Endothelial cell (in vitro differentiated cells): ENCODE measurements at regions not wholly inside any gene's neighbourhood (a gene's known extent, or its start where the extent isn't known, plus 50 kb on each side); places are given as distances from the start of the nearest gene placed in this dataset.

Experiments used
- DNase-seq: peaks from one replicate; pipeline ENCODE4 v3.0.0; 2021; ENCODE audit warnings: low spot score
- H3K27ac Mint-ChIP-seq: one replicate; pipeline ENCODE4 v1.8.0; 2021; ENCODE audit warnings: mixed read lengths, inconsistent platforms; ENCODE audit not compliant: unreplicated experiment
- H3K27me3 Mint-ChIP-seq: one replicate; pipeline ENCODE4 v1.8.0; 2021; ENCODE audit warnings: mild to moderate bottlenecking, moderate library complexity, mixed read lengths, inconsistent platforms; ENCODE audit not compliant: unreplicated experiment
- H3K36me3 Mint-ChIP-seq: one replicate; pipeline ENCODE4 v1.8.0; 2021; ENCODE audit warnings: mild to moderate bottlenecking, low read depth, mixed read lengths, inconsistent platforms; ENCODE audit not compliant: unreplicated experiment
- H3K4me1 Mint-ChIP-seq: one replicate; pipeline ENCODE4 v1.8.0; 2021; ENCODE audit warnings: mild to moderate bottlenecking, mixed read lengths, inconsistent platforms; ENCODE audit not compliant: unreplicated experiment
- H3K4me3 Mint-ChIP-seq: one replicate; pipeline ENCODE4 v1.8.0; 2021; ENCODE audit warnings: mild to moderate bottlenecking, mixed read lengths, inconsistent platforms; ENCODE audit not compliant: unreplicated experiment
- H3K9me3 Mint-ChIP-seq: one replicate; pipeline ENCODE4 v1.8.0; 2021; ENCODE audit warnings: mixed read lengths, inconsistent platforms; ENCODE audit not compliant: unreplicated experiment
- CTCF ChIP-seq: fragments of 200-600 bp; sonication (generic); IDR thresholded peaks from one replicate; pipeline ENCODE4 v1.5.0; 2021; ENCODE audit warnings: antibody characterized with exemption; ENCODE audit not compliant: unreplicated experiment

GRCh38 chr15:58257776-58258325 lies 119.7 kb downstream of the AQP9 start:
- H3K27ac Mint-ChIP-seq: no peak overlapping the region
- no peaks in the 10 kb centered on the region for H3K9me3 Mint-ChIP-seq
- H3K4me1 Mint-ChIP-seq: no peaks in the 10 kb centered on the region
- no peak for TF ChIP-seq CTCF
- H3K27me3 Mint-ChIP-seq: peaks cover 2% of the 10 kb centered on the region
- H3K36me3 Mint-ChIP-seq: no peaks in the 10 kb centered on the region
- no peak overlapping the region for H3K4me3 Mint-ChIP-seq
- DNase-seq: no peak

GRCh38 chr15:58258501-58259292 lies 120.5 kb downstream of the AQP9 start:
- DNase-seq: no peak
- H3K27me3 Mint-ChIP-seq: peaks cover 2% of the 10 kb centered on the region

GRCh38 chr15:58260205-58260724 lies 122.1 kb downstream of the AQP9 start:
- Mint-ChIP-seq H3K4me3 (no peak overlapping the region), H3K27me3 (no peaks in the 10 kb centered on the region), H3K4me1 (no peaks in the 10 kb centered on the region), H3K36me3 (no peaks in the 10 kb centered on the region), H3K27ac (no peak overlapping the region), H3K9me3 (no peaks in the 10 kb centered on the region)
- no peak for DNase-seq
- TF ChIP-seq CTCF: no peak

More at GRCh38 chr15:58258501-58259292, 120.5 kb downstream of the AQP9 start:
- H3K4me3 Mint-ChIP-seq: no peak overlapping the region
- H3K27ac Mint-ChIP-seq: no peak overlapping the region
- no peaks in the 10 kb centered on the region for H3K36me3 Mint-ChIP-seq
- no peaks in the 10 kb centered on the region for H3K9me3 Mint-ChIP-seq
- no peak for TF ChIP-seq CTCF
- no peaks in the 10 kb centered on the region for H3K4me1 Mint-ChIP-seq

- Mint-ChIP-seq H3K4me1 (no peaks in the 10 kb centered on the region), H3K36me3 (no peaks in the 10 kb centered on the region), H3K9me3 (no peaks in the 10 kb centered on the region), H3K27ac (no peak overlapping the region), H3K4me3 (no peak overlapping the region), H3K27me3 (no peaks in the 10 kb centered on the region)
- DNase-seq: no peak
- TF ChIP-seq CTCF: no peak
Observed at GRCh38 chr15:58260725-58261267, 122.6 kb downstream of the AQP9 start.

- no peaks in the 10 kb centered on the region for H3K27me3 Mint-ChIP-seq
- no peak for TF ChIP-seq CTCF
- H3K27ac Mint-ChIP-seq: no peak overlapping the region
- no peak for DNase-seq
- no peaks in the 10 kb centered on the region for H3K36me3 Mint-ChIP-seq
- H3K9me3 Mint-ChIP-seq: no peaks in the 10 kb centered on the region
- no peaks in the 10 kb centered on the region for H3K4me1 Mint-ChIP-seq
- H3K4me3 Mint-ChIP-seq: no peak overlapping the region
Observed at GRCh38 chr15:58261368-58261767, 123.2 kb downstream of the AQP9 start.
